ENCODE measurements at regions not wholly inside any gene's neighbourhood (a gene's known extent, or its start where the extent isn't known, plus 50 kb on each side); places are given as distances from the start of the nearest gene placed in this dataset.
A peak's percentile ranks its signal among the peaks of the same experiment; 100 is the strongest.

- no peak overlapping the region for H3K4me3 ChIP-seq
- DNase-seq = no peak
- H3K9me3 ChIP-seq (replicated peaks) = no peaks in the 10 kb centered on the region
- no peak overlapping the region for H3K27ac ChIP-seq
- H3K4me1 ChIP-seq = peaks cover 4% of the 10 kb centered on the region; the same call in 1 of the 2 replicates
- H3K27me3 ChIP-seq = 0 out of 2 replicates have a peak, but pooled peaks cover 3% of the 10 kb centered on the region
- H3K36me3 ChIP-seq = no peaks in the 10 kb centered on the region
These were observed 242.0 kb downstream of the TBXT start for GRCh38 chr6:165925474-165926156.

GRCh38 chr6:165922309-165922794 lies 245.3 kb downstream of the TBXT start:
- H3K36me3 ChIP-seq = no peaks in the 10 kb centered on the region
- peaks cover 4% of the 10 kb centered on the region; the same call in 1 of the 2 replicates for H3K4me1 ChIP-seq
- H3K27ac ChIP-seq = no peak overlapping the region
- DNase-seq = peak; percentile 31 to 35
- no peak overlapping the region for H3K4me3 ChIP-seq
- no peaks in the 10 kb centered on the region; the same call in 1 of the 2 replicates for H3K27me3 ChIP-seq
- no peaks in the 10 kb centered on the region for H3K9me3 ChIP-seq (replicated peaks)

GRCh38 chr6:165920896-165921671 lies 246.6 kb downstream of the TBXT start:
- H3K36me3 ChIP-seq = no peaks in the 10 kb centered on the region
- no peak overlapping the region for H3K4me3 ChIP-seq
- H3K4me1 ChIP-seq = peaks cover 4% of the 10 kb centered on the region; the same call in 1 of the 2 replicates
- no peaks in the 10 kb centered on the region for H3K9me3 ChIP-seq (replicated peaks)
- DNase-seq = no peak
- H3K27me3 ChIP-seq = no peaks in the 10 kb centered on the region; the same call in 1 of the 2 replicates
- H3K27ac ChIP-seq = no peak overlapping the region

GRCh38 chr6:165917576-165917975 lies 250.1 kb downstream of the TBXT start:
- H3K36me3 ChIP-seq = no peaks in the 10 kb centered on the region
- H3K9me3 ChIP-seq (replicated peaks) = no peaks in the 10 kb centered on the region
- H3K27me3 ChIP-seq = no peaks in the 10 kb centered on the region; the same call in 1 of the 2 replicates
- H3K4me1 ChIP-seq = peaks cover 4% of the 10 kb centered on the region; the same call in 1 of the 2 replicates
- H3K27ac ChIP-seq = no peak overlapping the region
- no peak overlapping the region for H3K4me3 ChIP-seq
- DNase-seq = no peak

GRCh38 chr6:165915022-165915770 lies 252.2 kb upstream of the PDE10A start:
- no peaks in the 10 kb centered on the region; the same call in 1 of the 2 replicates for H3K27me3 ChIP-seq
- H3K36me3 ChIP-seq = no peaks in the 10 kb centered on the region
- H3K4me1 ChIP-seq = no peaks in the 10 kb centered on the region; the same call in 1 of the 2 replicates
- no peaks in the 10 kb centered on the region for H3K9me3 ChIP-seq (replicated peaks)
- DNase-seq = no peak
- H3K4me3 ChIP-seq = no peak overlapping the region
- no peak overlapping the region for H3K27ac ChIP-seq

GRCh38 chr6:165913676-165914570 lies 250.9 kb upstream of the PDE10A start:
- H3K4me1 ChIP-seq = no peaks in the 10 kb centered on the region; the same call in 1 of the 2 replicates
- H3K27ac ChIP-seq = no peak overlapping the region
- DNase-seq = no peak

GRCh38 chr6:165910184-165910966 lies 247.3 kb upstream of the PDE10A start:
- H3K4me3 ChIP-seq = no peak overlapping the region
- H3K9me3 ChIP-seq (replicated peaks) = no peaks in the 10 kb centered on the region
- DNase-seq = no peak

More at GRCh38 chr6:165913676-165914570, 250.9 kb upstream of the PDE10A start:
- Histone ChIP-seq H3K27me3 (no peaks in the 10 kb centered on the region; the same call in 1 of the 2 replicates), H3K4me3 (no peak overlapping the region), H3K9me3 (replicated peaks) (no peaks in the 10 kb centered on the region), H3K36me3 (no peaks in the 10 kb centered on the region)

GRCh38 chr6:165906736-165907135 lies 243.7 kb upstream of the PDE10A start:
- H3K27ac ChIP-seq = no peak overlapping the region
- H3K9me3 ChIP-seq (replicated peaks) = no peaks in the 10 kb centered on the region
- DNase-seq = no peak
- H3K4me1 ChIP-seq = no peaks in the 10 kb centered on the region; the same call in 1 of the 2 replicates
- H3K36me3 ChIP-seq = no peaks in the 10 kb centered on the region
- H3K4me3 ChIP-seq = no peak overlapping the region
- no peaks in the 10 kb centered on the region for H3K27me3 ChIP-seq

More at GRCh38 chr6:165910184-165910966, 247.3 kb upstream of the PDE10A start:
- H3K27ac ChIP-seq = no peak overlapping the region
- H3K36me3 ChIP-seq = no peaks in the 10 kb centered on the region
- H3K4me1 ChIP-seq = no peaks in the 10 kb centered on the region; the same call in 1 of the 2 replicates
- H3K27me3 ChIP-seq = no peaks in the 10 kb centered on the region

- Histone ChIP-seq H3K4me3 (no peak overlapping the region), H3K27me3 (no peaks in the 10 kb centered on the region), H3K27ac (no peak overlapping the region), H3K36me3 (no peaks in the 10 kb centered on the region), H3K9me3 (replicated peaks) (no peaks in the 10 kb centered on the region), H3K4me1 (no peaks in the 10 kb centered on the region; the same call in 1 of the 2 replicates)
- DNase-seq = no peak
These were observed 242.7 kb upstream of the PDE10A start for GRCh38 chr6:165905744-165906143.

GRCh38 chr6:165900970-165901369 lies 237.9 kb upstream of the PDE10A start:
- no peak for DNase-seq
- Histone ChIP-seq H3K4me1 (no peaks in the 10 kb centered on the region), H3K36me3 (no peaks in the 10 kb centered on the region), H3K27me3 (no peaks in the 10 kb centered on the region), H3K9me3 (replicated peaks) (no peaks in the 10 kb centered on the region), H3K4me3 (no peak overlapping the region), H3K27ac (no peak overlapping the region)

GRCh38 chr6:165899611-165900010 lies 236.6 kb upstream of the PDE10A start:
- Histone ChIP-seq H3K27me3 (no peaks in the 10 kb centered on the region), H3K36me3 (no peaks in the 10 kb centered on the region), H3K4me3 (no peak overlapping the region), H3K9me3 (replicated peaks) (no peaks in the 10 kb centered on the region), H3K27ac (no peak overlapping the region), H3K4me1 (no peaks in the 10 kb centered on the region)
- DNase-seq = no peak

- Histone ChIP-seq H3K36me3 (no peaks in the 10 kb centered on the region), H3K9me3 (replicated peaks) (no peaks in the 10 kb centered on the region), H3K4me3 (no peak overlapping the region), H3K4me1 (no peaks in the 10 kb centered on the region), H3K27me3 (0 out of 2 replicates have a peak, but pooled peaks cover 3% of the 10 kb centered on the region), H3K27ac (no peak overlapping the region)
- DNase-seq = no peak
These were observed 232.6 kb upstream of the PDE10A start for GRCh38 chr6:165895421-165896165.
